Heart left ventricle (tissue), 16 donors: ENCODE measurements at regions not wholly inside any gene's neighbourhood (a gene's known extent, or its start where the extent isn't known, plus 50 kb on each side); places are given as distances from the start of the nearest gene placed in this dataset.

Experiments used
- ATAC-seq, 4 donors: fragments of 200-7000 bp; cut with Tn5 transposase; one replicate each; pipeline ENCODE4 v1.9.1; 2020 to 2022; ENCODE audit warnings: moderate library complexity in 4 of 4, mild to moderate bottlenecking in 3 of 4, moderate number of reproducible peaks in 1 of 4
- DNase-seq, 5 donors: peaks; one replicate each; pipeline ENCODE4 v3.0.0-alpha.2; 2020
- H3K27ac ChIP-seq, 12 donors: fragments of 200-600 bp; sonication (generic) in 4 of 12; one replicate each; pipeline versions ENCODE4 v1.5.0 to v1.8.0; 2016 to 2022; ENCODE audit warnings: mild to moderate bottlenecking in 2 of 12
- H3K27me3 ChIP-seq, 9 donors: fragments of 200-600 bp; sonication (generic) in 2 of 9; one replicate each; pipeline versions ENCODE4 v1.5.1 to v1.8.0; 2016 to 2022; ENCODE audit warnings: mild to moderate bottlenecking in 3 of 9
- H3K36me3 ChIP-seq, 9 donors: fragments of 200-600 bp; sonication (generic) in 2 of 9; one replicate each; pipeline versions ENCODE4 v1.5.0 to v1.8.0; 2018 to 2022; ENCODE audit warnings: mild to moderate bottlenecking in 2 of 9
- H3K4me1 ChIP-seq, 12 donors: fragments of 200-600 bp; sonication (generic) in 4 of 12; one replicate each; pipeline versions ENCODE4 v1.5.0 to v1.8.0; 2016 to 2022; ENCODE audit warnings: mild to moderate bottlenecking in 3 of 12
- H3K4me3 ChIP-seq, 12 donors: fragments of 200-600 bp; sonication (generic) in 4 of 12; one replicate each; pipeline versions ENCODE4 v1.5.0 to v1.8.0; 2017 to 2022; ENCODE audit warnings: mild to moderate bottlenecking in 9 of 12, moderate library complexity in 4 of 12
- H3K9me3 ChIP-seq, 12 donors: fragments of 200-600 bp; sonication (generic) in 4 of 12; one replicate each; pipeline versions ENCODE4 v1.5.0 to v1.8.0; 2016 to 2022; ENCODE audit warnings: mild to moderate bottlenecking in 1 of 12
- CTCF ChIP-seq, 12 donors: fragments of 200-600 bp; sonication (generic) in 4 of 12; IDR thresholded peaks; one replicate each; pipeline versions ENCODE4 v1.5.0 to v1.8.0; 2018 to 2022; ENCODE audit warnings: antibody characterized with exemption in 12 of 12, mild to moderate bottlenecking in 5 of 12
- POLR2A ChIP-seq, 2 donors: fragments of 450-650 bp; IDR thresholded peaks; one replicate each; pipeline ENCODE4 v1.6.1; 2017; ENCODE audit warnings: antibody characterized with exemption in 2 of 2, mild to moderate bottlenecking in 2 of 2, moderate library complexity in 2 of 2
- WGBS, 4 donors: extraction: QIAGEN DNeasy Blood & Tissue Kit in 2 of 4; methylation state at CpG; one replicate each; pipeline versions ENCODE4 v1.1.5 to v1.1.7; 2013 to 2018; 5-methylcytosine and 5-hydroxymethylcytosine counted together
- intact Hi-C, 10 donors: fragments of 100-400 bp; cut with DNase I; formaldehyde crosslinking; loops; one replicate each; pipeline versions ENCODE4 v1.11.1 to v1.14.2; 2022
- donor health status: ischemic (EF 13 %, LVEDD 7.1; RV severe dilation, severe dysfunction).
- donor health status: healthy with polysubstance abuse.
- donor health status: DM: no; HTN: yes; CAD: no.
- donor health status: DM: no; HTN: no; CAD: no.
- donor health status: ischemic (EF 25% LVEDD 6.9; RV normal size, moderate dysfunction).
- donor health status: ischemic (EF 25% LVEDD 5.7; RV mildly dilated, moderate dysfunction).
- donor health status: healthy.
- donor health status: DM: yes; HTN: yes; CAD: no.
- donor health status: ischemic (EF 35%, LVEDD 5.7; RV mildly dilated, moderate dysfunction).
- donor health status: nonischemic (EF 11% LVEDD 7.7; RV severe dilation, severe dysfunction).
- donor health status: DM: yes; HTN: yes; CAD: no.
- donor health status: PGD.
- donor health status: ischemic (EF 29% LVEDD 5.4; RV normal size, mild dysfunction).
- donor health status: nonischemic (EF 23%, LVEDD 6.1; RV moderate dilation, normal function).

- Histone ChIP-seq H3K9me3 (no peaks in the 10 kb centered on the region), H3K27ac (no peak overlapping the region), H3K4me1 (no peaks in the 10 kb centered on the region), H3K4me3 (no peak overlapping the region), H3K36me3 (no peaks in the 10 kb centered on the region), H3K27me3 (no peaks in the 10 kb centered on the region)
- 26 to 54% (median 43%) methylated on average over 1 of the region's 1 CpG for WGBS, 4 donors
- DNase-seq: no peak
- no peak for ATAC-seq
- no peak for TF ChIP-seq POLR2A (IDR thresholded peaks at IDR 0.05)
- no peak for TF ChIP-seq CTCF (IDR thresholded peaks at IDR 0.05)
- intact Hi-C loops: no loop called here
Observed at GRCh38 chr4:45620808-45621207, 503.0 kb downstream of the GABRG1 start.

- ATAC-seq (no peak), DNase-seq (no peak)
- no peak overlapping the region for H3K4me3 ChIP-seq
- no peaks in the 10 kb centered on the region for H3K36me3 ChIP-seq
- WGBS, 4 donors: 70 to 79% (median 72%) methylated on average over 6 of the region's 6 CpGs
- H3K9me3 ChIP-seq: no peaks in the 10 kb centered on the region
- no peak overlapping the region for H3K27ac ChIP-seq
- no peaks in the 10 kb centered on the region for H3K4me1 ChIP-seq
- H3K27me3 ChIP-seq: no peaks in the 10 kb centered on the region
- intact Hi-C loops: no loop called here
- TF ChIP-seq CTCF (IDR thresholded peaks at IDR 0.05): no peak
- TF ChIP-seq POLR2A (IDR thresholded peaks at IDR 0.05): no peak
Observed at GRCh38 chr4:45596379-45597101, 527.3 kb downstream of the GABRG1 start.

- Histone ChIP-seq H3K36me3 (no peaks in the 10 kb centered on the region), H3K4me3 (no peak overlapping the region), H3K9me3 (peaks cover 0 to 14% (median 0%) of the 10 kb centered on the region in 12 donors), H3K27me3 (no peaks in the 10 kb centered on the region), H3K27ac (no peak overlapping the region), H3K4me1 (no peaks in the 10 kb centered on the region)
- 8 to 15% (median 11%) methylated on average over 3 of the region's 3 CpGs for WGBS, 4 donors
- intact Hi-C loops: no loop called here
- ATAC-seq: no peak
- no peak for DNase-seq
- TF ChIP-seq CTCF (IDR thresholded peaks at IDR 0.05) (no peak), POLR2A (IDR thresholded peaks at IDR 0.05) (no peak)
Observed at GRCh38 chr4:45580334-45580733, 543.5 kb downstream of the GABRG1 start.

- DNase-seq (no peak), ATAC-seq (no peak)
- peaks cover 0 to 5% (median 0%) of the 10 kb centered on the region in 12 donors for H3K9me3 ChIP-seq
- H3K4me3 ChIP-seq: no peak overlapping the region
- no peaks in the 10 kb centered on the region for H3K27me3 ChIP-seq
- H3K36me3 ChIP-seq: no peaks in the 10 kb centered on the region
- no peak overlapping the region for H3K27ac ChIP-seq
- TF ChIP-seq POLR2A (IDR thresholded peaks at IDR 0.05): no peak
- no peaks in the 10 kb centered on the region for H3K4me1 ChIP-seq
- 95 to 100% (median 96%) methylated on average over 1 of the region's 1 CpG for WGBS, 4 donors
- intact Hi-C loops: no loop called here
Observed at GRCh38 chr4:45578874-45579273, 545.0 kb downstream of the GABRG1 start.

GRCh38 chr4:45576275-45576674 lies 547.6 kb downstream of the GABRG1 start:
- 79 to 86% (median 82%) methylated on average over 2 of the region's 2 CpGs for WGBS, 4 donors
- no peak for DNase-seq
- no peak for ATAC-seq
- H3K27me3 ChIP-seq: no peaks in the 10 kb centered on the region
- no peaks in the 10 kb centered on the region for H3K36me3 ChIP-seq
- no peak overlapping the region for H3K4me3 ChIP-seq
- no peaks in the 10 kb centered on the region for H3K4me1 ChIP-seq
- peaks cover 0 to 8% (median 0%) of the 10 kb centered on the region in 12 donors for H3K9me3 ChIP-seq
- no peak overlapping the region for H3K27ac ChIP-seq
- TF ChIP-seq POLR2A (IDR thresholded peaks at IDR 0.05): no peak
- no peak for TF ChIP-seq CTCF (IDR thresholded peaks at IDR 0.05)
- intact Hi-C loops: no loop called here
